ENCODE measurements at regions not wholly inside any gene's neighbourhood (a gene's known extent, or its start where the extent isn't known, plus 50 kb on each side); places are given as distances from the start of the nearest gene placed in this dataset.
"Not testable (repeated sequence)": the region's sequence is repeated elsewhere in the genome, so short reads cannot be mapped to it uniquely, and the experiment has no call there.

DNA sequence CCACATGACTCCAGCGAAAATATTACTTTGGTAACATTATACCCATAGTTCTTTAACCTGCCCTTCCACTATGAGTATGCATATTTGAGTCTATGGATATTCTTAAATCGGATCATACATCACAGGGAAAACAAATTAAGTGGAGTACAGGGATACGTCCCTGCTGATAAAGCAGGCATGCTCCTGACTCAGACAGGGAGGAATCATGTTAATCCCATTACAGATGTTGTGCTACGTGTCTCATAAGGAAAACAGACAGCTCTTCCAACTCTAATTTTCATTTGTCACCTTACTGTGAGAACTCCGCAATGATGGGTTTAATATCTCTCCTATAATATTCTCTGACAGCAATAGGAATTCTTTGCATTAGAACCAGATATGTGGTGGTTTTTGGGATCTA, 469.5 kb upstream of the POM121L12 start:
- no peak overlapping the region for H3K27ac Mint-ChIP-seq (ENCODE audit: unreplicated experiment)
- BruUV-seq (replicated peaks): no TSS peak
- no peaks in the 10 kb centered on the region for H3K4me1 Mint-ChIP-seq (ENCODE audit: low read depth, unreplicated experiment)
- CTCF ChIA-PET: no interaction called here
- H3K36me3 Mint-ChIP-seq (ENCODE audit: insufficient read depth, unreplicated experiment): no peaks in the 10 kb centered on the region
- peaks cover 27% of the 10 kb centered on the region for H3K9me3 Mint-ChIP-seq (ENCODE audit: low read depth, unreplicated experiment)
- H3K27me3 Mint-ChIP-seq (ENCODE audit: unreplicated experiment): no peaks in the 10 kb centered on the region
- no peak overlapping the region for H3K4me3 Mint-ChIP-seq (ENCODE audit: low read depth, unreplicated experiment)
- TF ChIP-seq, protein P1, sequence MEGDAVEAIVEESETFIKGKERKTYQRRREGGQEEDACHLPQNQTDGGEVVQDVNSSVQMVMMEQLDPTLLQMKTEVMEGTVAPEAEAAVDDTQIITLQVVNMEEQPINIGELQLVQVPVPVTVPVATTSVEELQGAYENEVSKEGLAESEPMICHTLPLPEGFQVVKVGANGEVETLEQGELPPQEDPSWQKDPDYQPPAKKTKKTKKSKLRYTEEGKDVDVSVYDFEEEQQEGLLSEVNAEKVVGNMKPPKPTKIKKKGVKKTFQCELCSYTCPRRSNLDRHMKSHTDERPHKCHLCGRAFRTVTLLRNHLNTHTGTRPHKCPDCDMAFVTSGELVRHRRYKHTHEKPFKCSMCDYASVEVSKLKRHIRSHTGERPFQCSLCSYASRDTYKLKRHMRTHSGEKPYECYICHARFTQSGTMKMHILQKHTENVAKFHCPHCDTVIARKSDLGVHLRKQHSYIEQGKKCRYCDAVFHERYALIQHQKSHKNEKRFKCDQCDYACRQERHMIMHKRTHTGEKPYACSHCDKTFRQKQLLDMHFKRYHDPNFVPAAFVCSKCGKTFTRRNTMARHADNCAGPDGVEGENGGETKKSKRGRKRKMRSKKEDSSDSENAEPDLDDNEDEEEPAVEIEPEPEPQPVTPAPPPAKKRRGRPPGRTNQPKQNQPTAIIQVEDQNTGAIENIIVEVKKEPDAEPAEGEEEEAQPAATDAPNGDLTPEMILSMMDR (IDR thresholded peaks at IDR 0.05; ENCODE audit: unreplicated experiment): no peak
- intact Hi-C loops (cut with micrococcal nuclease; ENCODE audit: unreplicated experiment): no loop called here
- no peak for DNase-seq

- Mint-ChIP-seq H3K4me1 (ENCODE audit: low read depth, unreplicated experiment) (no peaks in the 10 kb centered on the region), H3K27ac (ENCODE audit: unreplicated experiment) (no peak overlapping the region), H3K27me3 (ENCODE audit: unreplicated experiment) (no peaks in the 10 kb centered on the region), H3K9me3 (ENCODE audit: low read depth, unreplicated experiment) (peaks cover 16% of the 10 kb centered on the region), H3K4me3 (ENCODE audit: low read depth, unreplicated experiment) (no peak overlapping the region), H3K36me3 (ENCODE audit: insufficient read depth, unreplicated experiment) (no peaks in the 10 kb centered on the region)
- CTCF ChIA-PET: no interaction called here
- no peak for DNase-seq
- BruUV-seq (replicated peaks): no TSS peak
- intact Hi-C loops (cut with micrococcal nuclease; ENCODE audit: unreplicated experiment): no loop called here
- TF ChIP-seq, protein P1 (IDR thresholded peaks at IDR 0.05; ENCODE audit: unreplicated experiment): no peak
Observed at GRCh38 chr7:52555805-52556204, 479.6 kb upstream of the POM121L12 start.

DNA sequence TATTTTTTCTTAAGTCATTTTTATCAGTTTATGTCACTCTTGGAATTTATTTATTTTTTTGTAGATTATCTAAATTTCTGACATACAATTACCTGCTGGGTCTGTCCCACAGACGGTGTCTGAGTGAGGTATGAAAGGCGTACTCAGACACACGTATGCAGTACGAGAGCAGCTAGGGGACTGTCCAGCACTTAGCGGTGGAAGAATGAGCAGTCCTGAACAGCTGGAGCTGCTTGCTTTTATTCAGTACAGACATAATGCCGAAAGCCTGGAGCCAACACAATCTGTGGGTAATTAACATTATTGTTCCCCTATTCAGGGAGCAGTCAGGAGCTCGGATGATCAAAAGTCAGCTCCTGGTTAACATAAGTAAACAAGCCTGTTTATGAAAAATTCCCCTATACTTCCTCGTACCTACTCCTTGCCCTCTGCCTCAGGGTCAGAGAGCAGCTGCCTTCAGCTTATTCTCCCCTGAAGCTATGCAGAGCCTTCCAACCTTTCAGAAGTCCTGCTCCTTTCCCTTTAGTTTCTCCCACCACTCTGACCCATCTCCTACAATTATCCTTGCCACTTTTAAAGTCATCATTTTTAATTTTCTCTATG, 488.0 kb upstream of the POM121L12 start:
- no peak overlapping the region for H3K4me3 Mint-ChIP-seq (ENCODE audit: low read depth, unreplicated experiment)
- H3K36me3 Mint-ChIP-seq (ENCODE audit: insufficient read depth, unreplicated experiment): no peaks in the 10 kb centered on the region
- TF ChIP-seq, protein P1 (IDR thresholded peaks at IDR 0.05; ENCODE audit: unreplicated experiment): no peak
- CTCF ChIA-PET: no interaction called here
- DNase-seq: no peak
- no TSS peak for BruUV-seq (replicated peaks)
- peaks cover 18% of the 10 kb centered on the region for H3K9me3 Mint-ChIP-seq (ENCODE audit: low read depth, unreplicated experiment)
- no peaks in the 10 kb centered on the region for H3K4me1 Mint-ChIP-seq (ENCODE audit: low read depth, unreplicated experiment)
- H3K27me3 Mint-ChIP-seq (ENCODE audit: unreplicated experiment): no peaks in the 10 kb centered on the region
- intact Hi-C loops (cut with micrococcal nuclease; ENCODE audit: unreplicated experiment): no loop called here
- H3K27ac Mint-ChIP-seq (ENCODE audit: unreplicated experiment): no peak overlapping the region

DNA sequence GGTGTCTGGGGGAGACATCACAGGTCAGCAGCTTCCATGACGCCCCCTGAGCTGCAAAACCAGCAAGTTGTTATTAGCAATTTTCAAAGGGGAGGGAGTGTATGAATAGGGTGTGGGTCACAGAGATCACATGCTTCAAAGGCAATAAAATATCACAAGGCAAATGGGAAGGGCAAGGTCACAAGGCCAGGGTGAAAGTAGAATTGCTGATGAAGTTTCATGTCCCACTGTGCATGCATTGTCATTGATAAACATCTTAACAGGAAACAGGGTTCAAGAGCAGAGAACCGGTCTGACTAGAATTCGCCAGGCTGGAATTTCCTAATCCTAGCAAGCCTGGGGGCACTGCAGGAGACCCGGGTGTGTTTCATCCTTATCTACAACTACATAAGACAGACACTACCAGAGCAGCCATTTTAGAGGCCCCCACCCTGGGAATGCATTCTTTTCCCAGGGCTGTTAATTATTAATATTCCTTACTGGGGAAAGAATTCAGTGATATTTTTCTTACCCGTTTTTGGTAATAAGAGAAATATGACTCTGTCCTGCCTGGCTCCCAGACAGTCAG, 494.2 kb upstream of the POM121L12 start:
- H3K4me1 Mint-ChIP-seq (ENCODE audit: low read depth, unreplicated experiment); H3K27ac Mint-ChIP-seq (ENCODE audit: unreplicated experiment); H3K36me3 Mint-ChIP-seq (ENCODE audit: insufficient read depth, unreplicated experiment); H3K4me3 Mint-ChIP-seq (ENCODE audit: low read depth, unreplicated experiment); intact Hi-C loops (cut with micrococcal nuclease; ENCODE audit: unreplicated experiment); CTCF ChIA-PET; H3K27me3 Mint-ChIP-seq (ENCODE audit: unreplicated experiment); BruUV-seq (replicated peaks); DNase-seq: not testable (repeated sequence)
- peaks cover 11% of the 10 kb centered on the region for H3K9me3 Mint-ChIP-seq (ENCODE audit: low read depth, unreplicated experiment)

DNA sequence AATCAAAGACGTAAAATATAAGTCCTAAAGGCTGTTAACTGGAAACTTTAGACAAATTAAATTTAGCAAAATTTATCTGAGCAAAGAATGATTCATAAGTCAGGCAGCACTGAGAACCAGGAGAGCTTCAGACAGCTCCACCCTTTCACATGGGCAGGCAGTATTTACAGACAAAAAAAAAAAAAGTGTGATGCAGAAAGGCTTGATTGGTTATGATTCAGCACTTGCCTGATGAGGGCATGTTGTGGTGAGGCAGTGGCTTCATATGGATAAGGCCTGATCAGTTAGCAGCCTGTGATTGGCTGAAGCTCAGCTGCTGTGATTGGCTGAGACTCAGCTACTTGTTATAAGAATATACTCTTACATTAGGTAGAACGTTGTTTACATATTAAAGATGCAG, 495.4 kb upstream of the POM121L12 start:
- H3K4me1 Mint-ChIP-seq (ENCODE audit: low read depth, unreplicated experiment): no peaks in the 10 kb centered on the region
- no TSS peak for BruUV-seq (replicated peaks)
- CTCF ChIA-PET: no interaction called here
- intact Hi-C loops (cut with micrococcal nuclease; ENCODE audit: unreplicated experiment): no loop called here
- DNase-seq: no peak
- H3K4me3 Mint-ChIP-seq (ENCODE audit: low read depth, unreplicated experiment): no peak overlapping the region
- H3K36me3 Mint-ChIP-seq (ENCODE audit: insufficient read depth, unreplicated experiment): no peaks in the 10 kb centered on the region
- H3K27me3 Mint-ChIP-seq (ENCODE audit: unreplicated experiment): no peaks in the 10 kb centered on the region
- TF ChIP-seq, protein P1 (IDR thresholded peaks at IDR 0.05; ENCODE audit: unreplicated experiment): no peak
- peaks cover 12% of the 10 kb centered on the region for H3K9me3 Mint-ChIP-seq (ENCODE audit: low read depth, unreplicated experiment)
- no peak overlapping the region for H3K27ac Mint-ChIP-seq (ENCODE audit: unreplicated experiment)

All from Calu3 (cell line).